Epidermal melanocyte (primary cell): ENCODE measurements at regions not wholly inside any gene's neighbourhood (a gene's known extent, or its start where the extent isn't known, plus 50 kb on each side); places are given as distances from the start of the nearest gene placed in this dataset.

ENCODE experiments used
- DNase-seq: peaks from one replicate; pipeline ENCODE4 v3.0.0; 2011; ENCODE audit warnings: low spot score; ENCODE audit not compliant: insufficient read length

GRCh38 chr6:11362564-11362963, 130.1 kb upstream of the NEDD9 start:
- DNase-seq = no peak

- no peak for DNase-seq
Measured at GRCh38 chr6:11358904-11359830, 126.7 kb upstream of the NEDD9 start.

GRCh38 chr6:11357285-11357684, 124.8 kb upstream of the NEDD9 start:
- no peak for DNase-seq

- no peak for DNase-seq
Measured at GRCh38 chr6:11356404-11357155, 124.1 kb upstream of the NEDD9 start.

GRCh38 chr6:11353921-11354389, 121.5 kb upstream of the NEDD9 start:
- no peak for DNase-seq

- no peak for DNase-seq
Measured at GRCh38 chr6:11350294-11350693, 117.8 kb upstream of the NEDD9 start.

- DNase-seq = no peak
Measured at GRCh38 chr6:11349880-11350279, 117.4 kb upstream of the NEDD9 start.

GRCh38 chr6:11346516-11346915, 114.0 kb upstream of the NEDD9 start:
- DNase-seq = no peak

GRCh38 chr6:11345536-11345935, 113.1 kb upstream of the NEDD9 start:
- no peak for DNase-seq

GRCh38 chr6:11343963-11344723, 111.7 kb upstream of the NEDD9 start:
- DNase-seq = no peak

- no peak for DNase-seq
Measured at GRCh38 chr6:11341867-11342266, 109.4 kb upstream of the NEDD9 start.

GRCh38 chr6:11341303-11341702, 108.8 kb upstream of the NEDD9 start:
- no peak for DNase-seq

- no peak for DNase-seq
Measured at GRCh38 chr6:11339380-11339779, 106.9 kb upstream of the NEDD9 start.

- DNase-seq = no peak
Measured at GRCh38 chr6:11337306-11337705, 104.8 kb upstream of the NEDD9 start.

GRCh38 chr6:11335826-11336225, 103.4 kb upstream of the NEDD9 start:
- no peak for DNase-seq

GRCh38 chr6:11333132-11333849, 100.8 kb upstream of the NEDD9 start:
- DNase-seq = no peak

- no peak for DNase-seq
Measured at GRCh38 chr6:11332463-11332862, 100.0 kb upstream of the NEDD9 start.

- no peak for DNase-seq
Measured at GRCh38 chr6:11331111-11331510, 98.6 kb upstream of the NEDD9 start.

- DNase-seq = peak; percentile 26
Measured at GRCh38 chr6:11330413-11330760, 97.9 kb upstream of the NEDD9 start.

- no peak for DNase-seq
Measured at GRCh38 chr6:11329726-11330412, 97.4 kb upstream of the NEDD9 start.
